HG03457 (cell line): ENCODE measurements at regions not wholly inside any gene's neighbourhood (a gene's known extent, or its start where the extent isn't known, plus 50 kb on each side); places are given as distances from the start of the nearest gene placed in this dataset.

Experiments used
- ATAC-seq: cut with Tn5 transposase; IDR thresholded peaks from one replicate; pipeline ENCODE4 v1.9.1; 2021; ENCODE audit warnings: moderate number of reproducible peaks; ENCODE audit not compliant: unreplicated experiment

DNA sequence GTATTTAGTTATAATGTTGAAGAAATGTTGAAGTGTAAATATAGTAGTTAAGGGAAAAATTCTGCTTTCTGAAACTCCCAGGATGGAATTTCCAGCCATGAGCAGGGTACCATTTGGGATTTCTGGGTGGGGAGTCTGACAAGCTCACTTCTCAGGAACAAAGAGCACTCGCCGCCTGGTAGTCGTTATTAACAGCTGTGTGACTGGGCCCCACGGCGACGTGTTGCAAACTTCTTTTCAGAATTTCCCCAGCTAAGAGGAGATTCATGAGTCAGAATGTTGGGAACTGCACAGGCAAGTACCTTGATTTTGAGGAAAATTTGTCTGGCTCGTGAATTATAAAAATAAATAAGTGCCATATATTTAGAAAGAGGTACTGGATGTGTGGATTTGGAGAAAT lies 103.7 kb downstream of the LACC1 start:
- no peak for ATAC-seq

- ATAC-seq = no peak
These were observed 104.6 kb downstream of the LACC1 start for GRCh38 chr13:43984292-43984691.

DNA sequence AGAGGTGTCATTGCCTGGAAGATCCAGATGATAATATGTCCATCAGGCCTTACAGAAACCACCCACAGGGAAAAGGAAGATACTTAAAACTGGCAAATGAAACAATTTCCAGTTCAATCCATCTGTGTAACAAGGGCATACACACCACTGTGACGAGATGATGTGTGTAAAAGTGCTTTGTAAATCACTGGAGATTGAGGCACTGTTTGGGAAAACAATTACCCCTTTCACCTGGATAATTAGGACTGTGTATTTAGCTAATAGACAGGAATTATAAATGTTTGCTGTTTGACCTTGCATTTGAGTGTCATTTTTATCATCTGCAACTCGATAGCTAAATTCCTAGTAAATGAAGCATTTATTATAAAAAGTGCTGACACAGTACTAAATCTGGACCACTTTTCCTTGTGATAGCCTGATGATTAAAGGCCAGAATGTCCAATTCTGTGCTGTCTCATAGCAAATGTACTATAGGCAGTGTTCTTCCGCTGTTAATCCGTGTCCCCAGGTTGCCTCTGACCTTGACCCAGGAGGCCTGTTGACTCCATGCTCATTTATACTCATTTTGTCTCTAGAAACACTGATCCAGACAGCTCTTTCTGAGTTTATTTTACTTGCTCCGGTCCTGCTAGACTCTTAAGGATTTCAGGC lies 105.8 kb downstream of the LACC1 start:
- ATAC-seq = no peak

GRCh38 chr13:43986421-43986981 lies 106.8 kb downstream of the LACC1 start:
- no peak for ATAC-seq

GRCh38 chr13:43988302-43988701 lies 108.6 kb downstream of the LACC1 start:
- ATAC-seq = no peak

GRCh38 chr13:43990021-43990420 lies 110.3 kb downstream of the LACC1 start:
- no peak for ATAC-seq

- no peak for ATAC-seq
These were observed 111.1 kb downstream of the LACC1 start for GRCh38 chr13:43990829-43991228.

DNA sequence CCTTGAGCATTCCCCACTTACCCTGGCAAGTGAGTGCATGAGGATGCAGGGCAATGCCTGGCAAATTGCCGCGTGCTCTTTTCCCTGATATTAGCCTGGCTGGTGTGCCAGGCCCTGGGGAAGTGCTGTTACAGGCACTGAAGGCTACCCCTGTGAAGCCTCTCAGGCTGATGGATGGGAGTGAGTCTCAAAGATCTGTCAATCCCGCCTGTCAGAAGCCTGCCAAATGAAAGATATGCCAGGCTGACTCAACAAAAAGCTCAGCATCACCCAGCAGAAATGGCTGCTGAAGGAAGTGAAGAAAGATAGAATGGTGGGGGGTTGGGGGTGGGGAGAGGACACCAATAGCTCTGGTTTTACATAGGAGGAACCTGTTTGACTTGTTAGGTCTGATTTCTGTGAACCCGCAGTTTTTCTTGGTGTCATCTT lies 112.1 kb downstream of the LACC1 start:
- ATAC-seq = no peak

DNA sequence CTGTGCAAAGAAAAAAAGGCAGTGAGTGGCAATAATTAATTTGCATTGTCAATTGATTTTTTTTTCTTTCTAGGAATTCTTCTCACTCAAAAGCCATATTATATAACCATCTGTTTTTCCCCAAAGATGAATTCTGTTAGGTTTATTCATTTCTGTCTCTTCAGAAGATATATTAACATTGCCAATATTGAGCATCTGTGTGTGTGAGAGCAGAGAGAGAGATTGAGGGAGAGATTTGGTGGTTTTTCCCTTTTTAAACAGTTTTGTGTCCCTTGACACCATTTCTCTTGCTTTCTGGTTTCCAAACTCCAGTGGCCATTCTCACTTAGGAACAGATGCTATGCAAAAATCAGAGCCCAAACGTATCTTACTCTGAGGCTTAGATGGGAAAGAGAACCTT lies 112.5 kb downstream of the LACC1 start:
- no peak for ATAC-seq

GRCh38 chr13:43994999-43995859 lies 115.5 kb downstream of the LACC1 start:
- no peak for ATAC-seq

- ATAC-seq = no peak
These were observed 116.5 kb downstream of the LACC1 start for GRCh38 chr13:43996221-43996620.

- no peak for ATAC-seq
These were observed 123.8 kb downstream of the LACC1 start for GRCh38 chr13:44003481-44003880.

- no peak for ATAC-seq
These were observed 125.2 kb downstream of the LACC1 start for GRCh38 chr13:44004878-44005277.

DNA sequence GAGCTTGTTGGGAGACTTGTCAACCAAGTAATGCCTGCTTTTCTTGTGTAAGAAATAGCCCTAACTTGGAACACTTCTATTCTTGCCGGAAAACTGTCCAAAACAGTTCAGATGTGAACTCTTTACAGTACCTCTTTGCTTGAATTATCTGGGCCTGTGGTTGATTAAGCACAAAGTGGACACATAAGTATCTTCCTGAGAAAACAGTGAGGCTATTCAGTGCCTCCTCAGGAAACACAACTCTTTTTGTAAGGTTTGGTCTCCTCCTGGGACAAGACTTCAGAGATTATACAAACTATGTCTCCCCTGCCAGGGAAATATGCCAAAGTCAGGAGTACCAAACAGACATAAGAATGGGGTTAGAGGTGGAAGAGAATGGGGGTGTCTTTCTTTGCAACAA lies 127.7 kb downstream of the LACC1 start:
- ATAC-seq = no peak

GRCh38 chr13:44011036-44011435 lies 131.3 kb downstream of the LACC1 start:
- no peak for ATAC-seq

- ATAC-seq = no peak
These were observed 133.4 kb downstream of the LACC1 start for GRCh38 chr13:44012910-44013757.

DNA sequence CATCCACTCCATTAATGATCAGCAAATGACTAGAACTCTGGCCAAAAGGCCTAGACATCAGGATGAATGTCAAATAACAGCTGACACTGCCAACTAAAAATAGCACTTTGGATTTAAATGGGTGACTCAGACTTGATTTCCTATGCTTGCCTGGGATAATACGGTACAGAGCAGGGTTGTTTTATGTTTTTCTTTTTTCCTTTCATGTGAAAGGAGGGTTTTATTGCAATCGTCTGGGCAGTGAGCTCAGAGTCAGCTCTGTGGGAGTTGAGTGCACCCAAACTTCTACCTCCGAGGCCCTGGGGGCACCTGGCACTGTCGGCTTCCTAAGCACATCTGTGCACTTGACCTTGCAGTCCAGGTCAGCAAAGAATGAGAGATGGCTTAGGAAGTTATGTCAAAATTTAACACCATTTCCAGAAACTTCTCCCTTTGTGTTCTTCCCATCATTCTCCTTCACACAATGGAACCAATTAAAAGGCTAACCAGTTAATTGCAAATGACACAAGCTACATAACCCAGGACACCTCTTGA lies 134.1 kb downstream of the LACC1 start:
- ATAC-seq = no peak

DNA sequence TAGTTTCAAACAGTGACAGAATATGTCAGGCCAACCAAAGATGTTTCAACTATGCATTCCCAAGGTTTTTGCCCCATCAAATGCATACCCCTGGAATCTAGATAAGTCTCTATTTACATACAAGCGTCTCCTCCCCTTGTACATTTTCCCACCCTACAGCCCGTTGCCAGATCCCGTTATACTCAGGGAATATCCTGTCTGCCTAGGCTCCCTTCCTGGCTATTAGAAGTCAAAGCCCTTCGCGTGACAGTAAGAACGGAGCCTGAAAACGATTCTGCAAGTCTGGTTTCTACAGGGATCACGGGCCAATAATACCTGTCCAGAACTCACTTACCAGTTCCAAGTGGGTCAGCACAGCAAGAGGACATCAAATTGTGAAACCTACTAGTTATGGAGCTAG lies 134.8 kb downstream of the LACC1 start:
- no peak for ATAC-seq

GRCh38 chr13:44015118-44015517 lies 135.4 kb downstream of the LACC1 start:
- no peak for ATAC-seq

DNA sequence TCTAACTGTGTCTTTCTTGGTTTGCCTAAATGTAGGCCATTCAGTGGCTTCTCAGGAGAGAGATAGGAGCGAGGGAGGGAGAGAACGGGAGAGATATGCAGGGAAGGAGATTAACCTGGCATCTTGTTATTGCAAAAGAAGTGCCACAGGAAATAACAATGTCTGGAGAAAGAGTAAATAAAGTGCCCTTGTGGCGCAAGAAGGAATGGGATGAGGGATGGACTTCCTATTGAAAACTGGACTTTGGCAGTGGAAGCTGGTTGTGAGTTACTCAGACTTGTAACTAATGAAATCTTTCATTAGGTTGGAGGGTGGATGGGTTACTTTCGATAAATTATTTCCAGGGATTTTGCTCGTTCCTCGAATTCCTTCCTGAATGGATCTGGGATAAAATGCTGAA lies 136.1 kb downstream of the LACC1 start:
- ATAC-seq = no peak

DNA sequence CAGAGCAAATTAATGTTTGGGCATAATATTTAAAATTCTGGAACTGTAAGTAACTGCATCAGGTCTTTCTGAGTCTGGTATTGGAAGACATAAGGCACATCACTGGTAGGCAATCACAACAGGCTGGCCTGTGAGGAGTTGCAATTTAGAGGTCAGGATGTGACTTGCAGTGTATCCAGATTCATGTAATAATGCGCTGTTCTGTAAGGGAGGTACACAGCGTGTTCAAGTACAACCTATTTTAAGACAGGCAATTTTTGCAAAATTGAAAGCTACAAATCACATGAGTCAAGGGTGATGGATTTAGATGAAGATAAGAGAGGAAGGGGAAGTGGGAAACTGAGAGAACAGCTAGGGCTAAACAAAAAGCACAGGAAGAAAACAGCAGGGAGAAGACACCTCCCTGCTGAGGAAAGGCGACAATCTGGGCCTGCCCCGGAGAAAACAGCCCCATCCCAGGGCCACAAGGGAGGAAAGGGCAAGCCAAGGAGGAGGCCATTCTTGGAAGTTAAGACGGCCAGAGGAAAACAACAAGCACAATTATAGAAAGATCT lies 138.1 kb downstream of the LACC1 start:
- no peak for ATAC-seq
